CD4-positive, alpha-beta T cell treated with Interleukin-2 at 100 ng/mL for 4 hours (primary cell): ENCODE measurements at regions not wholly inside any gene's neighbourhood (a gene's known extent, or its start where the extent isn't known, plus 50 kb on each side); places are given as distances from the start of the nearest gene placed in this dataset.
"Not testable (repeated sequence)": the region's sequence is repeated elsewhere in the genome, so short reads cannot be mapped to it uniquely, and the experiment has no call there.

Experiments used
- DNase-seq: peaks from one replicate; pipeline ENCODE4 v3.0.0-alpha.2; 2020; ENCODE audit warnings: low spot score

- no peak for DNase-seq
Measured at GRCh38 chr12:20128928-20129327, 239.4 kb upstream of the PDE3A start.

GRCh38 chr12:20132818-20133217 lies 235.5 kb upstream of the PDE3A start:
- no peak for DNase-seq

- DNase-seq = no peak
Measured at GRCh38 chr12:20134652-20135051, 233.7 kb upstream of the PDE3A start.

DNA sequence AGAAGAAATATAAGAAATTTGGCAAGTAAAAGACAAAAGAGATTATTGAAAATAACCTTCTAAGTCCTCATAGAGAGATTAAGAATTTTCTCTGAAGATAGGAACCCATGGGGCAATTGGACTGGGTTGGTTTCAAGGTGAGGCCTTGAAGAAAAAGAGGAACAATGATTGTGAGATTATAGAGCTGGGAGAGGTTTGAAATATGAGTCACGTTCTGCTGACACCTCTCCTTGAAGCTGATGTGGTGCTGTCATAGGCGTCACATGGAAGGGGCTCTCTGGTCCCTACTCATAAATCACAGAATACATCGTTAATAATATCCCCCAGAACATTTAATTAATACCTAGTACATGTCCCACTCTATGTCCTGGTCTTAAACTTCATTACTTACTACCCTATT lies 227.6 kb upstream of the PDE3A start:
- no peak for DNase-seq

- DNase-seq = no peak
Measured at GRCh38 chr12:20142316-20142715, 226.0 kb upstream of the PDE3A start.

- DNase-seq = no peak
Measured at GRCh38 chr12:20142956-20143355, 225.4 kb upstream of the PDE3A start.

GRCh38 chr12:20144341-20144740 lies 224.0 kb upstream of the PDE3A start:
- no peak for DNase-seq

DNA sequence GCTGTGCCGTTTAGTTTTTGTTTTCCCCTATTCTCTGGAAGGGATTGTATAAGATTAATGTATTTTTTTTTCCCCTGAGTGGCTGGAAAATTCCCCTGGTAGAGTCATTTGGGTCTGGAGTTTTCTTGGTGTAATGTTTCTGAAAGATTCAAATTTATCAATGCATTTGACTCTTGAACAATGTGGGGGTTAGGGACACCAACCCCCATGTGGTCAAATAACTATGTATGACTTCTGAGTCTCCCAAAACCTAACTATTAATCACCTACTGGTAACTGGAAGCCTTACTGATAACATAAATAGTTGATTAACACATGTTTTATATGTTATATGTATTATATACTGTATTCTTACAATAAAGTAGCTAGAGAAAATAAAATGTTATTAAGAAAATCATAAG lies 220.1 kb upstream of the PDE3A start:
- DNase-seq = no peak

- no peak for DNase-seq
Measured at GRCh38 chr12:20150835-20151422, 217.4 kb upstream of the PDE3A start.

GRCh38 chr12:20154052-20154451 lies 214.3 kb upstream of the PDE3A start:
- DNase-seq = no peak

- DNase-seq = no peak
Measured at GRCh38 chr12:20155374-20155773, 213.0 kb upstream of the PDE3A start.

GRCh38 chr12:20160899-20161298 lies 207.4 kb upstream of the PDE3A start:
- DNase-seq = not testable (repeated sequence)

DNA sequence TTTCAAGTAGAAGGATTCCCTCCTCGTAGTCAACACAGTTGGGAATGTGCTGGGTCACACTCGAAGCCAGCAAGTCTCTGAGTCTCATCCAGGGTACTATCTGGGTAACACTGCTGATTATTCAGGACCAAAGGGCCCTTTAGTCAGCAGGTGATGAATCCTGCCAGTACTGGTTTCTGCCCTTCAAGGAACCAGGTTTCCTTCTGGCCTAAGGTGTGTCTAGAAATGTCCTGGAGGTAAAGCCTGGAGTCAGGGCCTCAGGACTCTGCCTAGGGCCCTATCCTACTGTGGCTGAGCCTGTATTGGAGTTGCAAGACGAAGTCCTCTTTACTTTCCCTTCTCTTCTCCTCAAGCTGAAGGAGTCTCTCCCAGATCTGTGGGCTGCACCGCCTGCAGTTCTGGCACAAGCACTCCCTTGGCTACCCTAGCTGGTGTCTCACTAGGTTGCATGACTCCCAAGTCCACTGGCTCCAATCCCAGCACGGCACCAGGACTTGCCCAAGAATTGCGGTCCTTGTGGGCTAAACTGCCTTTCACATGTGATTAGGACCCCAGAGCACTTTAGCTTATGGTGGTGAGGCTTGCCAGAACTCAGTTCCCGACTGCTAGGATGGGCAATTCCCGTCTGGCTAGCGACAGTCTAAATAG lies 193.7 kb upstream of the PDE3A start:
- no peak for DNase-seq

DNA sequence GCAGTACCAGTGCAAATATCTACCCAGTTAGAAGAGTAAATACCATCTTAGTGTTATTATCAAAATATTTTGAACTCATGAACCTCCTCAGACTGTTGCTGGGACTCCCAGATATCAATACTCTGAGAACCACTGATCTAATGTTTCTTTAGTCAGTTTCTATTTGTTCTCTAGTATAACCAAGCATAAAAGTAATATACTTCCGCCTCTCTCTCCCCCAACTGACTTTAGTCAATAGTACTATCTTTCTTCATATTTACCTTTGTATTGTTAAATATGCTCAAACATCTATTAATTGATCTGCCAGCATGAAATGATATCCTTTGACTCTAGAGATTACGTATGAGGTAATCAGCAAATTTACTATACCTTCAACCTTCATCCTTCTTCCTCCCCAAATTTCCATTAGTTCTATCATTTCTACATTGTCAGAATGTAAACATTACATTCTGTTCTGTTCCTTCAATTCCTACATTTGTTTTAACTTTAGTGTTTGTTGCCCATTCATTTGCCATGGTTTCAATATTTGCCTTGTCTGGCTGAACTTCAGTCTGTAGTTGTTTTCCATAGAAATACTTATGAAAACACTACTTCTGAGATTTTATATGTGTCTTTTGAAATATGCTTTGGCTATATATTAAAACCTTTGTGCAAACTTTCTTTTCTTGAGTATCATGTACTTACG lies 192.5 kb upstream of the PDE3A start:
- DNase-seq = no peak

DNA sequence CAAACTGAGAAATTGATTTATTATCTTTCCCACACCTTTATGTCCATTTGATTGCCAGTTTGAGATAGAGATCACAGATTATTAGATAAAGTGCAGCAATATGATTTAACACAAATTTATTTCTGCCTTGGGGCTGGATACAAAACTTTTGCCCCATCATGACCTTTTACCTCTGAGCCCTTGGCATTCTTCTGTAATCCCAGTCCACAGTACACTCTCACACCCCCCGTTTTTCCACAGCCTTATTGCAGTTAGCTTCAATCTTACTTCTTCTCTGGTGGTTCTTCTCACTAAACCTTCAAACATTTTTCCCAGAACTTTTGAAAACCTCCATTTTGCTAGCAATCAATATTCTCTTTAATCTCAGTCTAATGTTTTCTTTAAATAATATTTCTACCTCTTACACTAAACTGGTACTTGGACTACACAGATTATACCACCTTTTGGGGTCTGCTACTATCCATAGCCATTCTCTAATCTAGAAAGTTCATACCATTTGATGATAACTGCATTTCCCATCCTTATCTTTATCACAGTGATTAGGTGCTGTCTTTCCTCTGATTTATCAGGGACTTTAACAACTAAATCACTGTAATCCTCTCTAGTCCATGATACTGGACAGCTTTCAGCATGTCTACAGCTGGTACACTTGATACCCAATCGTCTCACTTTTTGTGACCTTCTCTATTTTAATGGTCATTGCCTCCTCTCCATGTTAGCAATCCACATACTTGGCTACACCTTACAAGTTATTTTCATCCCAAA lies 186.7 kb upstream of the PDE3A start:
- DNase-seq = no peak

GRCh38 chr12:20183563-20183962 lies 184.8 kb upstream of the PDE3A start:
- DNase-seq = no peak

GRCh38 chr12:20184514-20184913 lies 183.8 kb upstream of the PDE3A start:
- no peak for DNase-seq

DNA sequence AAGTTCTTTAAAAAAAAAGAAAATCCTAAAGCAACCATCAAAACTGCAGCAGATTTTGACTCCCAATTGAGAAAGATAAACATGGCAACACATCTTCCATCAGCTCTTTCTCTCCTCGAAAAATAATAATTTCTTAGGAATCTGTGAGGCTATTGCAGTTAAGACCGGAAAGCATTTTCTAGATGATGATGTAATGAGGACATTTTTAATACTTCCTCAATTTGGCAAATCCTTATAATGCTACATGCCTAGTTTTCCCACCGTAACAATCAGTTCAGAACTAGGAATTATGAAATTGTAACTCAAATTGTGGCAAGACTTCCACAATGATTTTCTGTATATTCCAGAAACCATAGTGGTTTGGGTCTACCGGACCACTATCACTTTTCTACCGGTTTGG lies 180.9 kb upstream of the PDE3A start:
- DNase-seq = no peak

DNA sequence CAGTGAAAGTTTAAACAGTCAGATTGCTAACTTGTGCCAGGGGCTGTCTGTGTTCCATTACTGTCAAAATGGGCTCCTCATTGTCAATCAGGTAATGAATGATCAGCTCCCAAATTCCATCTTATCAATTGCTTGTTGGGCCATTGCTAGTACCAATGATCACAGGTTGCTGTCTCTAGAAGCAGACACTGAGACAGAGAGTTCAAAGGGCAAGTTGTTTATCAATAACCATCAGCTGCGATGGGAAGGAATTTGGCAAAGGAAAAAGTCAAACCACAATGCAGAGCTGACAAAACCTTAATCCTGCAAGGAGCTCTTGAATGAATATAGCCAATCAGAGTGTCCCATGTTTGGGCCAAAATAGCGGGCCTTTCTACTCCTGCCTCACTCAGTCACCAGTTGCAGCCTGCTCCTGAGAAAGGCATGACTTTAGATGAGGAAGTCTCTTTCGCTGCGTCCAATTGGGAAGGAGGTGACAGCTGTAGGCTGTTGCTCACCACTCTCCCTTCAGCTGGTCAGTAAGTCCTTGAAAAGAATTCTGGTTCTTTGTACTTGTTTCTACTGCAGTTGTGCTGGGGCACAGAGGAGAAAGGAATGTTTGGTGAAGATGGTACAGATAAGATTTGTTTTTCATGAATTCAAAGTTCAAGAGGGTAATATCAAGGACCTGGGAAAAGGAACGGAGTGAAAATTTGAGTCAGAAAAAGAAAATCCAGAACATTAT lies 179.2 kb upstream of the PDE3A start:
- no peak for DNase-seq

DNA sequence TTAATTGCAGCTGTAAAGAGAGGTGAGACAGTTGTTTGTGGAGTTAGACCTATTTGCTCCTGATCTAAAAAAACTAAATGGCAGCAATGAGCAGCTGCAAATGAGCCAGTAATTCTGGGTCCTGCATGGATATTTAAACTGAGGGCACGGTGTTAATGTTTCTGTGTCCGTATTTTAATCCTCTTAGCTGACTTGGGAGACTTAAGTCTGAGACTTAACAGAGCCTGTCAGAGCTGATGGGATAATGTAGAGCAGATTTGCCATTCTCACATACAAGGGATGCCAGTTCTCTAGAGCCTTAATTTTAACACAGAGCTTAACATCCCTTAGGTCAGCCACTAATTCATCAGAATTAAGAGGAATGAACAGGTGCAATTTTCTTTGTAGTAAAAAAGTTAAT lies 178.6 kb upstream of the PDE3A start:
- DNase-seq = no peak

GRCh38 chr12:20194171-20194570 lies 174.2 kb upstream of the PDE3A start:
- DNase-seq = no peak

DNA sequence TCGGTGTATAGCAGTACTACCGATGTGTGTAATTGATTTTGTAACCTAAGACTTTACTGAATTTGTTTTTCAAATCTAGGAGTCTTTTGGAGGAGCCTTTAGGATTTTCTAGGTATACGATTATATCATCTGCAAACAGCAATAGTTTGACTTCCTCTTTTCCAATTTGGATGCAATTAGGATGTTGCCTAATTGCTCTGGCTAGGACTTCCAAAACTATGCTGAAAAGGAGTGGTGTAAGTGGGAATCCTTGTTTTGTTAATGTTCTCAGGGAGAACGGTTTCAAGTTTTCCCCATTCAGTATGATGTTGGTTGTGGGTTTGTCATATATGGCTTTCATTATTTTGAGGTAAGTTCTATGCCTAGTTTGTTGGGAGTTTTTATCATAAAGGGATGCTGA lies 171.6 kb upstream of the PDE3A start:
- DNase-seq = no peak
